ENCODE measurements at regions not wholly inside any gene's neighbourhood (a gene's known extent, or its start where the extent isn't known, plus 50 kb on each side); places are given as distances from the start of the nearest gene placed in this dataset.

GRCh38 chr5:20654033-20654432 lies 666.0 kb upstream of the CDH18 start:
- TF ChIP-seq EZH2 (IDR thresholded peaks at IDR 0.05; ENCODE audit: insufficient read depth, poor library complexity, severe bottlenecking) (no peak), EZH2phosphoT487 (IDR thresholded peaks at IDR 0.05; ENCODE audit: insufficient read depth, low read depth) (no peak)
